OCI-LY3 (cell line): ENCODE measurements at regions not wholly inside any gene's neighbourhood (a gene's known extent, or its start where the extent isn't known, plus 50 kb on each side); places are given as distances from the start of the nearest gene placed in this dataset.

ENCODE experiments used
- EZH2phosphoT487 ChIP-seq: fragments of 200-600 bp; shearing (Covaris generic); IDR thresholded peaks from 2 replicates; pipeline ENCODE4 v1.6.1; 2018; ENCODE audit warnings: antibody characterized with exemption, mixed run types, low read depth
- TF ChIP-seq, protein P1 (sequence below): fragments of 200-600, 300-600 bp; sonication (generic); IDR thresholded peaks from 2 replicates; pipeline ENCODE4 v1.5.1; 2014; ENCODE audit warnings: antibody characterized with exemption, low read length, low read depth

GRCh38 chr2:8437228-8437948 lies 244.5 kb upstream of the ID2 start:
- TF ChIP-seq, protein P1, sequence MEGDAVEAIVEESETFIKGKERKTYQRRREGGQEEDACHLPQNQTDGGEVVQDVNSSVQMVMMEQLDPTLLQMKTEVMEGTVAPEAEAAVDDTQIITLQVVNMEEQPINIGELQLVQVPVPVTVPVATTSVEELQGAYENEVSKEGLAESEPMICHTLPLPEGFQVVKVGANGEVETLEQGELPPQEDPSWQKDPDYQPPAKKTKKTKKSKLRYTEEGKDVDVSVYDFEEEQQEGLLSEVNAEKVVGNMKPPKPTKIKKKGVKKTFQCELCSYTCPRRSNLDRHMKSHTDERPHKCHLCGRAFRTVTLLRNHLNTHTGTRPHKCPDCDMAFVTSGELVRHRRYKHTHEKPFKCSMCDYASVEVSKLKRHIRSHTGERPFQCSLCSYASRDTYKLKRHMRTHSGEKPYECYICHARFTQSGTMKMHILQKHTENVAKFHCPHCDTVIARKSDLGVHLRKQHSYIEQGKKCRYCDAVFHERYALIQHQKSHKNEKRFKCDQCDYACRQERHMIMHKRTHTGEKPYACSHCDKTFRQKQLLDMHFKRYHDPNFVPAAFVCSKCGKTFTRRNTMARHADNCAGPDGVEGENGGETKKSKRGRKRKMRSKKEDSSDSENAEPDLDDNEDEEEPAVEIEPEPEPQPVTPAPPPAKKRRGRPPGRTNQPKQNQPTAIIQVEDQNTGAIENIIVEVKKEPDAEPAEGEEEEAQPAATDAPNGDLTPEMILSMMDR: no peak
- no peak for TF ChIP-seq EZH2phosphoT487
